Neural crest cell (in vitro differentiated cells): ENCODE measurements at regions not wholly inside any gene's neighbourhood (a gene's known extent, or its start where the extent isn't known, plus 50 kb on each side); places are given as distances from the start of the nearest gene placed in this dataset.
"Not testable (repeated sequence)": the region's sequence is repeated elsewhere in the genome, so short reads cannot be mapped to it uniquely, and the experiment has no call there.

Experiments
- DNase-seq: peaks from one replicate; pipeline ENCODE4 v3.0.0; 2021; ENCODE audit warnings: low read depth, mixed read lengths, low spot score
- H3K27ac Mint-ChIP-seq: one replicate; pipeline ENCODE4 v1.8.0; 2021; ENCODE audit warnings: mild to moderate bottlenecking, mixed read lengths; ENCODE audit not compliant: unreplicated experiment
- H3K27me3 Mint-ChIP-seq: 2 replicates; pipeline ENCODE4 v1.8.0; 2021; ENCODE audit warnings: low read depth, mild to moderate bottlenecking, mixed read lengths
- H3K36me3 Mint-ChIP-seq: 2 replicates; pipeline ENCODE4 v1.8.0; 2021; ENCODE audit warnings: low read depth, mild to moderate bottlenecking, mixed read lengths
- H3K4me1 Mint-ChIP-seq: 2 replicates; pipeline ENCODE4 v1.8.0; 2021; ENCODE audit warnings: mixed read lengths
- H3K4me3 Mint-ChIP-seq: one replicate; pipeline ENCODE4 v1.8.0; 2021; ENCODE audit warnings: mild to moderate bottlenecking, mixed read lengths
- H3K9me3 Mint-ChIP-seq: 2 replicates; pipeline ENCODE4 v1.8.0; 2021; ENCODE audit warnings: mixed read lengths
- CTCF ChIP-seq: fragments of 200-600 bp; sonication (generic); conservative IDR thresholded peaks from 2 replicates; pipeline ENCODE4 v1.5.0; 2021; ENCODE audit warnings: antibody characterized with exemption, mild to moderate bottlenecking

DNA sequence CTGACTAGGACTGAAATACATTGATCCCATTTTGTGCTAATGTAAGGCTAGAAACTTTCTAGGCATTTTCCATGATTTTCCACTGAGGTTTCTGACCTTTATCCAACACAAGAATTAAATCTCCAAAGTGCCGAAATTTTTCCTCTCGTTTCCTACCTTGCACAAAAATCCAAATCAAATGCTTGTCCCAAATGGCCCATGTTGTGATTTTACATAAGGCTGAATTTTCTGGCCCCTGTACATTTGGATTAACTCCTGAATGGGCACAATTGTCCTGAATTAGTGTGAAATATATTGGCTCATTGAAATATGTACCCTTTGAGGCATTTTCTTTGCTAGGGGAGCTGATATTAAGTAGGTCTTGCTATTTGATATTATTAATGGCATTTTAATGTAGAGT, 105.6 kb upstream of the CBLB start:
- H3K27me3 Mint-ChIP-seq, result no peaks in the 10 kb centered on the region

DNA sequence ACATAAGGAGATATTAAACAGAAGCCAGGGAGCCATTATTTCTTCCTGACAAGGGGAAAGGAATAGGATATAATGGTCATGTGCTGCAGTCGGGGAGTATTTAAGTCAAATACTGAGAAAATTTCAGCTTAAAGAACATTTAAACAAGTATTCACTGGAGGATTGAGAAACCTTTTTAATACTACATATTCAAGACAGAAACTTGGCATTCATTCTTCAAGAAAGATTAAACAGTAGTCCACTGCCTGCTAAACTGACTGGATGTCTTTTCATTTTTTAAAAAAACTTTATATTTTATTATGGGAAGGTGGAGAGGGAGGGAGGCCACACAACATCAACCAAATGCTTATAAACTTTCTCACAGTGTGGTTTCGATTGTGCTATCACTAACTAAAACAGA, 107.4 kb upstream of the CBLB start:
- Mint-ChIP-seq H3K4me3 (no peak overlapping the region), H3K4me1 (no peaks in the 10 kb centered on the region), H3K27ac (no peak overlapping the region), H3K27me3 (no peaks in the 10 kb centered on the region), H3K9me3 (peaks cover 10% of the 10 kb centered on the region), H3K36me3 (peaks cover 5% of the 10 kb centered on the region)
- TF ChIP-seq CTCF, result no peak
- DNase-seq, result no peak

More for the DNA sequence above, 105.6 kb upstream of the CBLB start:
- no peak for TF ChIP-seq CTCF
- no peak overlapping the region for H3K4me3 Mint-ChIP-seq
- peaks cover 15% of the 10 kb centered on the region for H3K9me3 Mint-ChIP-seq
- peaks cover 9% of the 10 kb centered on the region for H3K4me1 Mint-ChIP-seq
- H3K36me3 Mint-ChIP-seq, result peaks cover 8% of the 10 kb centered on the region
- no peak overlapping the region for H3K27ac Mint-ChIP-seq
- no peak for DNase-seq

- H3K27ac Mint-ChIP-seq, result no peak overlapping the region
- no peak for TF ChIP-seq CTCF
- peaks cover 2% of the 10 kb centered on the region for H3K36me3 Mint-ChIP-seq
- no peaks in the 10 kb centered on the region for H3K4me1 Mint-ChIP-seq
- no peak overlapping the region for H3K4me3 Mint-ChIP-seq
- H3K27me3 Mint-ChIP-seq, result no peaks in the 10 kb centered on the region
- DNase-seq, result no peak
- H3K9me3 Mint-ChIP-seq, result peaks cover 5% of the 10 kb centered on the region
These were observed 111.1 kb upstream of the CBLB start for GRCh38 chr3:105979961-105980360.

GRCh38 chr3:105982207-105982606, 113.4 kb upstream of the CBLB start:
- no peak for DNase-seq
- Mint-ChIP-seq H3K27me3 (no peaks in the 10 kb centered on the region), H3K4me3 (no peak overlapping the region), H3K36me3 (peaks cover 2% of the 10 kb centered on the region), H3K9me3 (peaks cover 5% of the 10 kb centered on the region), H3K27ac (no peak overlapping the region), H3K4me1 (no peaks in the 10 kb centered on the region)
- no peak for TF ChIP-seq CTCF

GRCh38 chr3:105984837-105985236, 116.0 kb upstream of the CBLB start:
- H3K4me3 Mint-ChIP-seq, result no peak overlapping the region
- no peak for DNase-seq
- TF ChIP-seq CTCF, result no peak
- H3K9me3 Mint-ChIP-seq, result peaks cover 9% of the 10 kb centered on the region
- H3K36me3 Mint-ChIP-seq, result peaks cover 2% of the 10 kb centered on the region
- no peaks in the 10 kb centered on the region for H3K27me3 Mint-ChIP-seq
- H3K4me1 Mint-ChIP-seq, result no peaks in the 10 kb centered on the region
- no peak overlapping the region for H3K27ac Mint-ChIP-seq

DNA sequence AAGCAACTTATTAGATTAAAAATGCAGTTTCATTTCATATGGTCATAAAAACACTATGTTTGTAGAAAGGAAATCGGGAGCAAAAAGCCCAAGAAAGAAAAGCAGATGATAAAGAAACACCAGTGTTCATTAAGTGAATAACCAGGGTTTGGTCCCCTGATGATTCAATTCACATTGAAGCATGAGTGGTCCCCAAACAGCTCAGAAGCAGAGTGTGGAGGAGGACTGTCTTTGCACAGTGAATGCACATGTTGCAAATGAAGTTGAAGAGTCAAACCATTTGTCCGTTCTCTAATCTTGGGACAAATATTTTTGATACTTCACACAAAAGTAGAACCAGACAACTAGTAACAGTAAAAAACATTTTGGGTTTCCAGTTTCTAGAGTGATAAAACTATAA, 117.5 kb upstream of the CBLB start:
- H3K27me3 Mint-ChIP-seq, DNase-seq, H3K27ac Mint-ChIP-seq, H3K36me3 Mint-ChIP-seq, H3K4me3 Mint-ChIP-seq, H3K4me1 Mint-ChIP-seq: not testable (repeated sequence)
- H3K9me3 Mint-ChIP-seq, result peaks cover 20% of the 10 kb centered on the region
